Activated gamma-delta T cell treated with Interleukin-2 at 50 U/mL for 16 hours (primary cell): ENCODE measurements at regions not wholly inside any gene's neighbourhood (a gene's known extent, or its start where the extent isn't known, plus 50 kb on each side); places are given as distances from the start of the nearest gene placed in this dataset.
"Not testable (repeated sequence)": the region's sequence is repeated elsewhere in the genome, so short reads cannot be mapped to it uniquely, and the experiment has no call there.

ENCODE experiments used
- DNase-seq: peaks from one replicate; pipeline ENCODE4 v3.0.0-alpha.2; 2020

DNA sequence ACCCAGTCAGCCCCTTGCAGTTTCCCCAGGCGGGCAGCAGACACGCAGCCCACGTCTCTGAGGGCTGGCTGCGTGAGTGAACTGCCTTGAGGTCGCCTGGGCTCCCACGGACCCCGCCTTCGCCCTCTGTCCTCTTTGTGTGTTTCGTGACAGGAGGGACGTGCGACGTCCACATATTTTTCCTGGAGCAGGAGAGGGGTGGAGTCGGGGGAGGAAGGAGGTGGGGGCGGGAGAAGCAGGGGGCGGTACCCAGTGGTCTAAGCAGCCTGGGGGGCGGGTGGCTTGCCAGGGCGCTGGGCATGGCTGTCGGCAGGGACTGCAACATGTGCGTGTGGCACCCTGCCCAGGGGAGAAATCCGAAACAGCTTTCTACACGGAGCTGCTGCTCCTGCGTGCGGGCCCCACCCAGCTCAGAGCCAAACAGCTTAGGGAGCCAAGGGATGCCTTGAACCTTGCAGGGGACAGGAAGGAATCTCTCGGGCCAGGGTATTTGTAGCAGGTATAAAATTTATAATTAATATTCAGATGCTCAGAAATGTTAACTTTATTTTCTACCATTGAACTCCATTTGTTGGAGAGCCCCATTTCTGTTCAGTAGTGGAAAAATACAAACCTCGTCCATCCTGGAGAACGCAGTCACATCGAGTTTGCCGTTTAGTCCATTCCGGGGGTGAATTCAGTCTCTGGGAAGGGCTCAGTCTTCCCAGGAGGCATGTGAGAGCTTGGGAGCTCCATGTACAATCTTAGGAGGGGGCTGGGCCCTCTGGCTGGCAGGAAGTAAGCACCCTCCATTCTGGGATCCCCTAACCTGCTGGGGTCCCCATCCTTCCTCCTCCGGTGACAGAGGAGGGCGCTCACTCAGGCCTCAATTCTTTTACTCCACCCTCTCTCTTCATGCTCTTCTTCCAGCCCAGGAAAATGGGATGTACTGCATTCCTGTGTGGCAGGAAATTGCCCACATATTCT is 79.1 kb upstream of the MEF2A start:
- no peak for DNase-seq

DNA sequence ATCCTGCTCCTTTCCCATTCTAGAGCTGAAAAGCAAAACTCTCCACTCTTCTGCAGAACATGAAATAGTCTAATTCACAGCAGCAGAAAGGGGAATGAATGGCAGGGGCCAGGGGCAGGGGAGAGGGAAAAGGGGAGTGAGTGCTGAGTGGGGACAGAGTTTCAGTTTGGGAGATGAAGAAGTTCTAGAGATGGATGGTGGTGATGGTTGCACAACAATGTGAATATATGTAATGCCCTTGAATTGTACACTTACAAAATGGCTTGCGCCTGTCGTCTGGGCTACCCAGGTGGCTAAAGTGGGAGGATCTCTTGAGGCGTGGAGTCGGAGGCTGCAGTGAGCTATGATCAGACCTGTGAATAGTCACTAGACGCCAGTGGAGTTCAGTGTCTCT is 78.5 kb upstream of the MEF2A start:
- no peak for DNase-seq

DNA sequence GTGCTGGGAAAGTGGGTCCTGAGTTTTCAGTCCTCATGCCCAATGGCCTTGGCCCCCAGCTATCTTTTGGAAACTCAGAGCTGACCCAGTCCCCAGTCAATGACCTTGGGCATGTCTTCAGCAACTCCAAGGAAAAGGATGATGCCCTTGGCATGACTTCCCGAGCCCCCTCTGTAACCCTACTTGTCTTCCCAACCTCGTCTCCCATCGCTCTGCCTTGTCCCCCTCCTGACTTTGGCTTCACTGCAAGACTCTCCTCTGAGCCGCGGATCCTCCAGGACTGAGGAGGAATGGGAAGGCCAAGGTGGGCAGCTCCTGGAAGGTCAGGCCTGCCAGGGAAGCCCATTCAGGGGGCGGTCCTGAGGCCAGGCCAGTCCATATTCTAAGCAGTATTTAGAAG is 73.5 kb upstream of the MEF2A start:
- DNase-seq = no peak

DNA sequence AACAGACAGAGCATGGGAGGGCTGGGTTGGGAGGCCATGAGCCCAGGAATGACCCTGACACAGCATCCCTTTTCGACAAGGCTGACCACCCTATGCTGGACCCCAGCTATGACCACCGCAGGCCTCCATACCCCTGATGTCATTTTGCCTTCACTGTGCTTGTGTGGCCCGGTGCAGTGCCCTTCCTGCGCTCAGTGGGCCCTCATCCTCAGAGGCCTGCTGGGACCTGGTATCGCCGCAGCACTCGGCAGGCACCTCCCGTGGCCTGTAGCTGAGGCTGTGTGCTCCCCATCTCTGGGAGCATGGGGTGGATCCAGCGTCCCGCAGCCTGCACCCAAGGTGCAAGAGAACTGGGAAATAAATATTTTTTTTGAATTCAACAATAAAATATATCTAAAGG is 73.1 kb upstream of the MEF2A start:
- no peak for DNase-seq

DNA sequence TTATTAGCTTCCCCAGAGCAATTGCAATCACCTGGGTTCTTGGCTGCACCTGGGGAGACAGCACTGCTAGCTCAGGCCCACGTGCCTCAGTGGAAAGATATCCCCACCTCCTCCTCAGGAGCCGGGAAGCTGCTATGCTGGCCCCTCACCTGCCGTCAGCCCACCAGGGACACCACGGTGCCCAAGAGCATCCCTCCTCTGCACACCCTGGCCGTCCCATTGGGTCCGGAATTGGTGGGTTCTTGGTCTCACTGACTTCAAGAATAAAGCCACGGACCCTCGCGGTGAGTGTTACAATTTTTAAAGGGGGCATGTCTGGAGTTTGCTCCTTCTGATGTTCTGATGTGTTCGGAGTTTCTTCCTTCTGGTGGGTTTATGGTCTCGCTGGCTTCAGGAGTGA is 72.3 kb upstream of the MEF2A start:
- no peak for DNase-seq

DNA sequence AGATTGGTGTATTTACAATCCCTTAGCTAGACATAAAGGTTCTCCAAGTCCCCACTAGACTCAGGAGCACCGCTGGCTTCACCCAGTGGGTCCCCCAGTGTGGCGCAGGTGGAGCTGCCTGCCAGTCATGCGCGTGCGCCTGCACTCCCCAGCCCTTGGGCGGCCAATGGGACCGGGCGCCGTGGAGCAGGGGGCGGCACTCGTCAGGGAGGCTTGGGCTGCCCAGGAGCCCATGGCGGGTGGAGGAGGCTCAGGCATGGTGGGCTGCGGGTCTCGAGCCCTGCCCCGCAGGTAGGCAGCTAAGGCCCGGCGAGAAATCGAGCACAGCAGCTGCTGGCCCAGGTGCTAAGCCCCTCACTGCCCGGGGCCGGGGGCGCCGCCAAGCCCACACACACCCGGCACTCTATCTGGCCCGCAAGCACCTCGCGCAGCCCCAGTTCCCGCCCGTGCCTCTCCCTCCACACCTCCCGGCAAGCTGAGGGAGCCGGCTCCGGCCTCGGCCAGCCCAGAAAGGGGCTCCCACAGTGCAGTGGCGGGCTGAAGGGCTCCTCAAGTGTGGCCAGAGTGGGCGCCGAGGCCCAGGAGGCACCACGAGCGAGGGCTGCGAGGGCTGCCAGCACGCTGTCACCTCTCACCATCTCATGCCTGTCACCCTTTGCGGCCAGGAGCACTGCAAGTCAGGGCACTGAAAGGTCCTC is 71.1 kb upstream of the MEF2A start:
- not testable (repeated sequence) for DNase-seq

DNA sequence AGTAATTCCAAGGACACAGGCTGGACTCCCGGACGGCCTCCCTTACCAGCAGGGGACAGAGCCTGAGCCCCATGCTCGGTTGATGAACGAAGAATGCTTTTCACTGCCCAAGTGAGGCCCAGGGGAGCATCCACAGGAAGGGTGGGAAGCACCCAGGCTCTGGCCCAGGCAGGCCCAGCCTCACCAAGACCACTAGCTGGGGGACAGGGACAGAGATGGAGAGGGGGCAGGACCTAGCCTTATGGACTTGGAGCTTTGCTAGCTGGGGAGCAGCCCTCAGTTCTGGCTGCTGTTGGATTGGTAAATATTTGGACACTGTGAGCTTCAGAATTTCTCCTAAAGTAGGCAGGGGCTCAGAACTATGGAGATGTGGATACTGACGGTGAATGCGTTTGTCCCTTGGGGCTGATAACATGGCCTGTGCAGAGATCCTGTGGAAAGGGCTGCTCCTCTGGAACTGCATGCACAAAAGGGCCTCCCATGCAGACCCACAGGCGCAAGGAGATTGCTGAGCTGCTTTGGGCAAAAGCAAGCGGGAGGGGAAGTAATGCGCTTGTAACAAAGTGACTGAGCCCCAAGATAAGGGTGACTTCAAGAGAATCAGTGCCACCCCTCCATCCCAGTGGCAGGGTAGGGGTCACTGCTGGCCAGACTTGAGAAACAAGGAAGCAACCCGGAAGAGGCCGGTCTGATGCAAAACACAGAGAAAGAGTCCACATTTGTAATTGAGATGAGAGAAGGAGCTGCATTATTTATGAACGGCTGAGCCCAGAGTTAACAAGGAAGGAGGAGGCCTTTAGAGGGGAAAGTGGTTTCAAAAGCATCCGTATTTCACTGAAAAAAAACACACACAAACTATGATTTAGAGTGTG is 70.1 kb upstream of the MEF2A start:
- DNase-seq = no peak

DNA sequence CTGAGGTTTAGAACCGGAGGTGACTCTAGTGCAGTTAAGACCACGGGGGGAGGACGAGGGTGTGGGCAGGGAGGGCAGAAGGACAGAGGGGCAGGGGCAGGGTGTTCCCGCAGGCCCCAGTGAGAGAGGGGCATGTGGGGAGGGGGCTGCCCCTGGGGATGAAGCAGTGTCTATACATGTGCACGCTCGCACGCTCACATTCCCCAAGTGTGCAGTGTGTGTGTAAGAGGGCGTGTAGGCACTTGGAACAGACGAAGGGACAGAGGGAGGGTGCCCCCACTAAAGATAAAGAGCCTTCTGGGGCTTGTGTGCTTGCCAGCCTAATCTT is 69.5 kb upstream of the MEF2A start:
- DNase-seq = no peak

DNA sequence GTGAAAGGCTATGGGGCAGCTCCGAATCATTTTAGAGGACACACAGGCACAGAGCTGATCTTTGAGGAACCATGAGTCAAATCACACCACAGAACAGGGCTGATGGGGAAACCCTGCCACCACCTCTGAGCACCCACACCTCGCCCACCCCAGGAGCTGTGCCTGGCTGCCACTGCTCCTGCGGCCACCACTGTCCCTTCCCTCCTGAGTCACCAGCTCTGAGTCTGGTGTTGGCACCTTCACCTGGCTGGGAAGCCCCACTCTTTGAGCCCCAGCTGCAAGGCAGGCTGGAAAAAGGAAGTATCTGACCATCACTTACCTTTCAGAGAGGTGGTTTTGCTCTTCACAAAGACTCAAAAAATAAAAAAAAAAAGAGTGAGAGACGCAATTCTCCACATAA is 63.6 kb upstream of the MEF2A start:
- no peak for DNase-seq

DNA sequence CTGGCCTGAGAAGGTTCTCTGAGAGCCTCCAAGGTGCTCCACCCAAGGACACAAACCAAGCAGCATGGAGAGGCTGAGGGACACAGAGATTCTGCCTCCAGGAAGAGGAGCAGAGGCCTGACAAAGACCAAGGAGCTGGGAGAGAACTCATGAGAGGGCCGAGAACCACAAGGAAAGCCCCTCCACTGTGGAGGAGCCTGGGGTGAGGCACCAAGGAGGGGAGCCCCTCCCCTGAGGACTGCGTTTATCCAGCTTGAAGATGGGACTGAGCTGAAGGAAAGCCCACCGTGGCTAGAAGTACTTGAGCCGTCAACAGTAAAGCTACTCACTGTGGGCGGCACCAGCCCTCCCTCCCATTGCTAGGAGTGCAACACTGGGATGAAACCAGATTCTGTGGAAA is 63.1 kb upstream of the MEF2A start:
- no peak for DNase-seq

DNA sequence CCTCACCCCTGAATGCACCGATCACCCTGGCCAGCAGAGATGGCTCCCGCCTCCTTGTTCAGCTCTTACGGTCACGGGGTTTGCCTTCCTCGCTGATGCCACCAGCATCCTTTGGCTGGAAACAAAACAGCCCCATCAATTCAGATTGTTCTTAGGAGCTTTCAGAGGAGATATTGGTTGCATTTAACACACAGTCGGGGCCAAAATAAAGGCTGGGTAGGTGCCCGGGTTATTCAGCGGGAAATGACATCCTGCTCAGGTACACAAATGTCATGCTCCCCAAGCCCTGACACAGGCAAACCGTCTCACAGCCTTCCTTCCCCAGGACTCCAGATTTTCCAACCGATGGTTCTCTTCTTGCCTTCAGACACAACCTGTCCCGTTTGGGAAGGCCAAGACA is 62.4 kb upstream of the MEF2A start:
- no peak for DNase-seq

DNA sequence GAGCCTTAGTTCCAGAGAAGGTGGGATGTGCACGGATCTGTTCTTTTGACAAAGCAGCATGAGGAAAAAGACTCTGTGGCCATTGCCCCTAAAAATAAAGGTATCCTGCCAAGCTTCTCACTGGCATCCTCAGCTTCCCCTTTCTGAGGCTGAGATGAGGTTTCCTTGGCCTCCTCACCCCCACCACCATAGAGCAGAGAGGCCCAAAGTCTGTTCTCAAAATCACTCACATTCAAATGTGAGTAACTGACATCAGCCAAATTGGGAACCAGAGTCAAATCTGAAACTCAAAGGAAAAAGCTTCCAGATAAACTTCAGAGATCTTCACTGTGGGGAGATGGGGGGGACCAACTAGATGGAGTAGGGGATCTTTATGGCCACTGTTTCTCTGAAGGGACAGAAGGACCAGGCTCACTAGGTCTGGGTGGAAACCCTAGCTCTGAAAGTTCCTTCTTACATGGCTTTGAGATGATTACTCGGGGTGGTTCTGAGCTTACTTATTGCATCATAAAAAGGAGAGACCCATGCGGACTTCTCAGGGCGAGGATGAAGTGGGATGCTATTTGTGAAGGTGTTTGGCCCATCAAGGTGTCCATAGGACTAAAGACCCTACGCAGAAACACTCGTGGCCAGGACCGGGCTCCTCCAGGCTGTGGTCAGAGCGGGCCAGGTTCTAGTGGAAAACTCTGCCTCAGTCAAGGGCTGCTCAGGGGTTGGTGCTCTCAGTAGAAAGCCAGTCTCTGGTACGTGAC is 61.5 kb upstream of the MEF2A start:
- no peak for DNase-seq

DNA sequence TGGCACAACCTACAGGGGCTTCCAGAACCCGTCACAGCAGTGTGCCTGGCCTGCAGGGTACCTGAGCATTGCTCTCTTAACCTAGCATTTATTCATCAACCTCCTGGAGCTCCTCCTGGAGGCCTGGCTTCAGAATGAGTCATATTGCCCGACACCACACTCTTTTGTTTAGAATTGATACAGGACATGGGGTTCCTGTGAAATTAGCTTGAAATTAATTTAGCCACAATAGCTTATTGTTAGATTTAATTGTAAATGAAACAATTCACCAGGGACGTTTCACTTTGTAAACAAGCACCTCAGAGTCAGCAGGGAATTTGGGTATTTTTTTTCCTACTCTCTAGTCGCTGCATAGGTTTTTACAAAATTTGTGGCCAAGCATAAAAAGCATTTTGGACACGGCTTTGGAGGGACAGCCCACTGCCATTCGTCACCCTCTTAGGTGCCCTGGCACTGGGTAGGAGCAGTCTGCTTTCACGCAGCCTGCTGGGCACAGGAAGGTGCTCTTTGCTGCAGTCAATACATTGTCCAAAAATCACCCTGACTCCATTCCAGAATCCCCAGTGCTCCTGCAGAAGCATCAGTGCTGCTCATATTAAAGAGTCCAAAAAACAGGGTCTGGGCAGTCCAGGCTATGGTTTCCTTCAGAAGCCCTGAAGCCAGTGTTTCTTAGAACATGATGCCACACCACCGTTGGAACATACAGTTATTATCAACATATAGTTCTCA is 60.8 kb upstream of the MEF2A start:
- DNase-seq = no peak

DNA sequence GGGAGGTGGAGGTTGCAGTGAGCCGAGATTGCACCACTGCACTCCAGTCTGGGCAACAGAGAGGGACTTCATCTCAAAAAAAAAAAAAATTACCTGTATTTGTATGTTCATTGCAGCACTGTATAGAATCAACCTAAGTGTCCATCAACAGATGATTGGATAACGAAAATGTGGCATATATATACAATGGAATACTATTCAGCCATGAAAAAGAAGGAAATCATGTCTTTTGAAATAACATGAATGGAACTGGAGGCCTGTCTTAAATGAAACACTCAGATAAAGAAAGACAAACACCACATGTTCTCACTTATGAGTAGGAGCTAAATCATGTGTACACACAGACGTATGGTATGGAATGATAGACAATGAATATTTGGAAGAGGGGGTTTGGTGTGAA is 59.4 kb upstream of the MEF2A start:
- DNase-seq = no peak

DNA sequence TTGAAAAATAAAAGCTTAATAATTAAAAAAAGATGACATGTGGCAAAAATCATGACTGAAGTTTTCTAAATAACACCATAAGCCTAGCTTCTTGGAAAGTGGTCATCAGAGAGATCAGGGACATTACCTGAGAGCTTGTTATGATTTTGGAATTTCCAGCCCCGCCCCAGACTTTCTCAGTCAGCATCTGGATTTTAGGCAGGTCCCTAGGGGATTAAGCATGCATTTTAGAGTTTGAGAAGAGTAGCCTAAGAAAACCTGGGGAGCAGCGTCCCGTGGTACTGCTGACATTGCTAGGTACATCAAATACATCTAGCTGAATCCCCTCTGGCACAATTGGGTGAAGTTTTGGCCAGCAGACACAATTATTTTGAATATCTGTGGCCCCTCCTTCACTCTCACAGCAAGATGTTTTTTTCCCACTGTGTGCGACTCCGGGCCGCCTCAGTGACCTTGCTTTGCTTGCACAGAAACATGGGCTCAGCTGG is 58.7 kb upstream of the MEF2A start:
- DNase-seq = no peak

DNA sequence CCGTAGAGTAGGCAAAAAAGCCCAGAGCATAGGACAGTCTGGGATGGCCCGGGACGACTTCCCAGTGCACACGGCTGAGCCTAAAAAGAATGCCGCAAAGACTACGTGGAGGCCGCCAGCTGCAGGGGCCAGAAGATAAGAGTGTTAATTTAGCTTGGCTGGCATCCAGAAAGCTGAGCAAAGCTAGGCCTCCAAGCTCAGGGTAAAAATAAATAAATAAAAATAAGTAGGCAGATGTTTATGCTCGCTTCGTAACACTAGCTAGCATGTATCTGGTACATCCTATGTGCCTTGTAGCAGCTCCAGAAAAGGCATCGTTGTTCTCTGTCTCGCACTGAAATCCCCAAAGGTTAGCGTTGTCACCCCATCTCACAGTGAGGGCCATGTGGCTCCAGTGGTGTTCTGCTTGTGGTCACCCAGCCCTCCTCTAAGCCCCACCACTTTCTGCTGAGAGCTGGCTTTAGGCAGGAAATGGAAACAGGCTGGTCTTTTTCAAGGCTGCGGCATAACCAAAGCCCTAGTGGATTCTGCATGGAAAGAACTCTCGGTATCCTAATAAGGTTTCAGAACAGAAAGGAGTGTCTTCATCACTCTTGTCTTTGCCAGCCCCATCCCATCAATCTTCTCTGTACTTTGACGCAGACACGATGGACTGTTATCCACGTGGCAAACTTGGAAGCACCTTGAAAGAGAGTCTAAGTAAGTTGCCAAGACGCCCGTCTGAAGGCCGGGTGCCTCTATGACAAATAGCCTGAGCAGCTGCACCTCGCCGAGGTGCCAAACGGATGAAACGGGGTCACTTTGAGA is 58.1 kb upstream of the MEF2A start:
- DNase-seq = no peak

DNA sequence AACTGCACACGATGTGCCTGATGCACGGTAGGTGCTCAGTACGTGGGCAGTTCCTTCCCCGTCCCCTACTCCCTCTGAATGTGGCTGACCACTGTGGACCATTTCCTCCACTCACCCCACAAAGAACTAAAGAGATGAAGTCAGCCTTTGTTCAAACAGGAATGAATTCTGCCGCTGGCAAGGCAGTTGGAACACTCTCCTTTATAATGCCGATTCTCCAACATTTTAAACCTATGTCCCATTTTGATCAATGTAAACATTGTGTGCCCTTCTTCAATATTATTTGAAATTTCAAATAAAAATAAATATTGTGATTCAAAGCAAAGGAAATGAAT is 57.5 kb upstream of the MEF2A start:
- no peak for DNase-seq

DNA sequence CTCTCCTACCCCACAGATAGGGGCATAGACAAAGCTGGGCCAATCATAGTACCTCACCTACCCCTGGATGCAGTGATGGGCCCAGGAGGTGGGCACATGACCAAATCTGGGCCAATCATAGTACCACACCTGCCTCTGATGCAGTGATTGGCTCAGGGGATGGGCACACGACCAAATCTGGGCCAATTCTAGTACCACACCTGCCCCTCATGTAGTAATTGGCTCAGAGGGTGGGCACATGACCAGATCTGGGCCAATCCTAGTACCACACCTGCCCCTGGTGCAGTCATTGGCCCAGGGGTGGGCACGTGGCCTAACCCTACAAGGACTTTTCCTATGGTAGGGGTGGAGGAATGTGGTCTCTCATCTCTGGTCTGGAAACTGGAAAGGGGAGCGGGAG is 56.9 kb upstream of the MEF2A start:
- DNase-seq = no peak

DNA sequence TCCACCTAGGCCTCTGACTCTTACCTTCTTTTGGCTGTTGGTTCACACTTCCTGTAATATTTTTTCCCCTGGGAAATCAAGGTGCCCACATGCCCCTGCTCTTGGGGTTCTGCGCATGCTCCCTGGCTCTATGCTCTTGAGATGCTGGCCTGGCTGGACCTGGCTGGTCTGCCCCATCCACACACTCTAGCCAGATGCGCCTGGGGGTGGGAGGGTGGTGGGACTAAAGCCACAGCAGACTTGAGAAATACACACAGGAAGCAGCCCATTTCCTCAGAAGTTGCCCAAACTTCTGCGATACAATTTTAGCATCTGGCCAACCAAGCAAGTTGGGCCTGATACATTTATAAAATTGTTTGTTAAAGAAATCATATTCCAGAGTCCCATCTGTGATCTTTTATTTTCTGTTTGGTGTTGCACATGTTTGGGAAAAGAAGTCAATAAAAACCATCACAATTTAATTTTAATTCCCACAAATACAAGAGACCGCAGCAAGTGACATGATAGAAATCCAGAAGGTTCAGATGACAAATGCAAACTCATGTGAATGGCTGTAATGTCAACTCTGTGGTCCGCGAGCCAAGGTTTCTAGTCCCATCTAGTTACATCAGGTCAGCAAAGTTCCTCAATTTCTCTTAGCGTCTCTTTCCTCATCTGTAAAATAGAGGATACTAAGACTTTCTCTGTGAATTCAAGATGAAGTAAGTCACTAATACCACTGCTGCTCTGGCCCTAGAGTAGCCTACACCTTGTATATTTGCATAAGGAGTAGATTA is 55.9 kb upstream of the MEF2A start:
- no peak for DNase-seq

DNA sequence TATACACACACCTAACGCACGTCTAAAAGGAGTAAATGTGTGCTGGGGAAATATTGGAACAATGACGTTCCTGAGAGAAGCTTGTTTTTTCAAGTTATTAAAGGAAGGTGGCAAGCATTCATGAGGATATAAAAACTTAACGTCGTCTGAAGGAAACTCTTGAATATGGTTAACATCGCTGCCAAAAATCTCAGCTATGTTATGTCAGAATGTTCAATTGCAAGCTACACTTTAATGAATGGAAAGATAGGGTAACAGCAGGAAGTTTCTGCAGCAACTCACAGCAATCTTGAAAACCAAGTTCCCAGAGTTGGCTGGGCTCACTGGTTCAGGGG is 54.3 kb upstream of the MEF2A start:
- no peak for DNase-seq
